HepG2 (cell line): ENCODE measurements at regions not wholly inside any gene's neighbourhood (a gene's known extent, or its start where the extent isn't known, plus 50 kb on each side); places are given as distances from the start of the nearest gene placed in this dataset.

Experiments used
- ATF6 ChIP-seq: sonication (generic); formaldehyde crosslinking; conservative IDR thresholded peaks from 2 replicates; pipeline ENCODE4 v1.4.0; 2020; ENCODE audit warnings: missing genetic modification reagents
- CHD2 ChIP-seq: IDR thresholded peaks from 2 replicates; pipeline ENCODE4 v1.6.1; 2011; ENCODE audit warnings: low read depth, low read length, improper control_type of control experiment
- ELK4 ChIP-seq: sonication (generic); formaldehyde crosslinking; IDR thresholded peaks from 2 replicates; pipeline ENCODE4 v1.9.0; 2021; ENCODE audit warnings: missing genetic modification reagents, borderline replicate concordance

- TF ChIP-seq ELK4 (CRISPR knock-in tag) (no peak), ATF6 (CRISPR knock-in tag) (no peak), CHD2 (no peak)
These were observed 77.4 kb upstream of the MAF start for GRCh38 chr16:79677799-79678530.
